SHP77 (cell line): ENCODE measurements at regions not wholly inside any gene's neighbourhood (a gene's known extent, or its start where the extent isn't known, plus 50 kb on each side); places are given as distances from the start of the nearest gene placed in this dataset.

Experiments
- DNase-seq, 2 experiments: peaks; one replicate each; lab custom pipeline; 2025; lab: John Stamatoyannopoulos, UW

GRCh38 chr2:122867941-122868340, 1112.5 kb downstream of the TSN start:
- no peak for DNase-seq

- no peak for DNase-seq
These were observed 1113.3 kb downstream of the TSN start for GRCh38 chr2:122868646-122869275.

GRCh38 chr2:122873951-122874350, 1118.5 kb downstream of the TSN start:
- no peak for DNase-seq

- no peak for DNase-seq
These were observed 1119.8 kb downstream of the TSN start for GRCh38 chr2:122875091-122875865.

GRCh38 chr2:122883849-122884248, 1128.4 kb downstream of the TSN start:
- no peak for DNase-seq

- no peak for DNase-seq
These were observed 1129.4 kb downstream of the TSN start for GRCh38 chr2:122884889-122885288.

- no peak for DNase-seq
These were observed 1130.0 kb downstream of the TSN start for GRCh38 chr2:122885436-122885835.

- no peak for DNase-seq
These were observed 1131.2 kb downstream of the TSN start for GRCh38 chr2:122886479-122887145.

- DNase-seq = no peak
These were observed 1125.5 kb upstream of the CNTNAP5 start for GRCh38 chr2:122899614-122900013.

- DNase-seq = no peak
These were observed 1119.7 kb upstream of the CNTNAP5 start for GRCh38 chr2:122905431-122905830.

GRCh38 chr2:122908159-122908558, 1116.9 kb upstream of the CNTNAP5 start:
- no peak for DNase-seq

- no peak for DNase-seq
These were observed 1097.9 kb upstream of the CNTNAP5 start for GRCh38 chr2:122927197-122927596.

- DNase-seq = no peak
These were observed 1097.2 kb upstream of the CNTNAP5 start for GRCh38 chr2:122927710-122928557.

- no peak for DNase-seq
These were observed 1095.7 kb upstream of the CNTNAP5 start for GRCh38 chr2:122929347-122929746.

- DNase-seq = no peak
These were observed 1089.6 kb upstream of the CNTNAP5 start for GRCh38 chr2:122935506-122935905.

GRCh38 chr2:122939796-122940195, 1085.3 kb upstream of the CNTNAP5 start:
- no peak for DNase-seq

- no peak for DNase-seq
These were observed 1075.6 kb upstream of the CNTNAP5 start for GRCh38 chr2:122949523-122949922.

GRCh38 chr2:122955776-122956175, 1069.3 kb upstream of the CNTNAP5 start:
- no peak for DNase-seq

GRCh38 chr2:122960759-122961641, 1064.1 kb upstream of the CNTNAP5 start:
- peak; percentile 94 for DNase-seq

GRCh38 chr2:122966461-122966860, 1058.6 kb upstream of the CNTNAP5 start:
- no peak for DNase-seq

GRCh38 chr2:122977580-122977979, 1047.5 kb upstream of the CNTNAP5 start:
- DNase-seq = no peak
